GM19324 (cell line): ENCODE measurements at regions not wholly inside any gene's neighbourhood (a gene's known extent, or its start where the extent isn't known, plus 50 kb on each side); places are given as distances from the start of the nearest gene placed in this dataset.
"Not testable (repeated sequence)": the region's sequence is repeated elsewhere in the genome, so short reads cannot be mapped to it uniquely, and the experiment has no call there.

ENCODE experiments used
- ATAC-seq: cut with Tn5 transposase; IDR thresholded peaks from one replicate; pipeline ENCODE4 v1.9.1; 2021; ENCODE audit warnings: mild to moderate bottlenecking, moderate library complexity; ENCODE audit not compliant: unreplicated experiment, low FRiP score

GRCh38 chr6:34646714-34647113 lies 49.9 kb downstream of the ILRUN start:
- ATAC-seq: no peak

GRCh38 chr6:34645627-34646026 lies 50.9 kb downstream of the ILRUN start:
- ATAC-seq: no peak

- no peak for ATAC-seq
These were observed 51.9 kb downstream of the ILRUN start for GRCh38 chr6:34644716-34645115.

DNA sequence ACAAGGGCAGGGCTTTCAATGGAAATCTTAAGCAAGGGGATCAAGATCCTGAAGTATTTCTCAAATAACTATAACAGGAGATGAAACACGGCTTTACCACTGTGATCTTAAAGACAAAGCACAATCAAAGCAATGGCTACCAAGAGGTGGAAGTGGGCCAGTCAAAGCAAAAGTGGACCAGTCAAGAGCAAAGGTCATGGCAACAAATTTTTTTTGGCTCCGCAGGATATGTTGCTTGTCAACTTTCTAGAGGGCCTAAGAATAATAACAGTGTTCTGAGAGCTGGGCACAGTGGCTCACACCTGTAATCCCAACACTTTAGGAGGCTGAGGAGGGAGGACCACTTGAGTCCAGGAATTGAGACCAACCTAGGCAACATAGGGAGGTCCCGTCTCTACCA lies 54.1 kb downstream of the ILRUN start:
- no peak for ATAC-seq

GRCh38 chr6:34640074-34640849 lies 56.3 kb downstream of the ILRUN start:
- not testable (repeated sequence) for ATAC-seq

DNA sequence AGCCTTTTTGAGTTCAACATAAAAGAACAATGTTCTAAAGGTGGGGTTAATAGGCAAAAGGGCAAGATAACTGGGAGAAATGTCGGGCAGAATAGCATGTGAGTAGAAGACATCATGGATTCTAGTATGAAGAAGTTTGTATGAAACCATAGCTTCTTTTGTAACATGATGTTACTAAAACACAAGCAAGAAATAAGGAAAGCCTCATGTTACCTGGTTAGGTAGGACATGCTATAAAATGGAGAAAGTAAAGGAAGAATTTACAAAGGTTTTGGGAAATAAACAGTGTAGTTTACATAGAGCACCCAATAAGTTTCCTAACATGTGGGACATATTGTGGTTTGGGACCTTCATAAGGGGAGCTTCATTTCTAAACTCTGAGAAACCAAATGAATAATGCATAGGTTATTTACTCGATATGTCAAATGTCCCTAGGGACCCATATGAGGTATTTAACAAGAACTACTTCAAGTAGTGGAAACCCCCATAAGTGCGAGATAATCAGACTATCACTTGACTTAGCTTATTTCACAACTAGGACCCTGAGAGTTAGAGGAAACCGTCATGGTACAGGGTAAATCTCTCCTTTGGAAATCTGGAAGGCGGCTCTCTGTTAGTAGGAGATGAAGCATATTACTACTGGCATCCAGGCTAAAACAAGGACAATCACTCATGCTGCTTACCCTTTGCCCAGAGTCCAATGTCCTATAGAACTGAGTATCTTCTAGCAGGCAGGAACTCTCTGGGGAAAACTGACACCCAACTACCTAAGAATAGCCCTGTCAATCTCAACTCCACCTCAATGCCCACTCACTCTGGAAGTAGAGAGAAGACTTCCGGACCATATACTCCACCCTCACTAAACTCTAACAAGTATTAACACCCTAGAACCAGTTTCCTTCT lies 57.5 kb downstream of the ILRUN start:
- peak; percentile 69 for ATAC-seq

- no peak for ATAC-seq
These were observed 62.8 kb downstream of the ILRUN start for GRCh38 chr6:34633785-34634184.

DNA sequence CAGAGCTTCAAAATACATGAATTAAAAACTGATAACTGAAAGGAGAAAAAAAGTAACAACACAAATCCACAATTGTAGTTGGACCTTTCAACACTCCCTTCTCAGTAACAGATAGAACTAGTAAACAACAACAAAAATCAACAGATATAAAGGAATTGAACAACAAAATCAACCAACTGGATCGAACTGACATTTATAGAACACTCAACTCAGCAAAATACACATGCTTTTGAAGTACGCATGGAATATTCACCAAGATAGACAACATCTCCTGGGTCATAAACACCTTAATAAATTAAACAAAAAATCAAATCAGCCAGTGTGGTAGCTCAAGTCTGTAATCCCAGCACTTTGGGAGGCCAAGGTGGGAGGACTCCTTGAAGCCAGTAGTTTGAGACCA lies 63.3 kb downstream of the ILRUN start:
- ATAC-seq: no peak

DNA sequence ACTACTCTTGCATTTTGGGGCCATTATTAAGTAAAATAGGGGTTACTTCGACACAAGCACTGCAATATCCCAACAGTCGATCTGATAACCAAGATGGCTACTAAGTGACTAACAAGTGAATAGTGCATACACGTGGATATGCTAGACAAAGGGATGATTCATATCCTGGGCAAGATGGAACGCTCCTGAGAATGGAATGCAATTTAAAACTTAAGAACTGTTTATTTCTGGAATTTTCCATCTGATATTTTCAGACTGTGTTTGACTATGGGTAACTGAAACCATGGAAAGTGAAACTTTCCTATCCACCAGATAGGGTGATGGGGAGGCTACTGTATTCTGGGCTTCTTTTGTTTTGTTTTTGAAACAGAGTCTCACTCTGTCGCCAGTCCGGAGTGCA lies 66.5 kb downstream of the ILRUN start:
- no peak for ATAC-seq

DNA sequence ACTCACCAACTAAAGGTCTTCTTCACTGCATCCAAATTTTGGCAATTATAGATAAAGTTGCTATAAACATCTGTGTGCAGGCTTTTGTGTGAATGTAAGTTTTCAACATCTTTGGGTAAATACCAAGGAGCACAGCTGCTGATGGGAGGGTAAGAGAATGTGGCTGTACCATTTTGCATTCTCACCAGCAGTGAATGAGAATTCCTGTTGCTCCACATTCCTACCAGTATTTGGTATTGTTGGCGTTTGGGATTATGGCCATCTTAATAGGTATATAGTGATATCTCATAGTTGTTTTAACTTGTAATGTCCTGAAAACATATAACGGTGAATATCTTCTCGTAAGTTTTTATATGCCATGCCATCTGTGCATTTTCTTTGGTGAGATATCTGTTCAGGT lies 69.3 kb downstream of the ILRUN start:
- no peak for ATAC-seq

- no peak for ATAC-seq
These were observed 62.5 kb upstream of the SPDEF start for GRCh38 chr6:34618430-34619182.

GRCh38 chr6:34617231-34617630 lies 61.1 kb upstream of the SPDEF start:
- ATAC-seq: no peak

DNA sequence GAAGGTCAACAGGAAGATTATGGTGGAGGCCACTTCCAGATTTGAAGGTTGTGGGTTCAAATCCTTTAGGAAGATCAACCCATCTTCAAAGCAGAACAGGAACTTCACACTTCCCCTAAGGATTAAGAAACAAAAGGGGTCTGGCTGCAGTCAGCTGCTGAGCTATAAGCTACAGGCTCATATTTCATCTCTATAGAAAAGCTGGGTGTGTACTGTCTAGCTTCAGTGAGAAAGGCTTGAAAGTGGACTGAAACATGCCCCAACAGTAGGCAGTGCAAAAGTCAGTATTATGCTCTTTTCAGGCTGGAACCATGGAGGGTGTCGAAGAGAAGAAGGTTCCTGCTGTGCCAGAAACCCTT lies 60.1 kb upstream of the SPDEF start:
- ATAC-seq: no peak

- no peak for ATAC-seq
These were observed 59.6 kb upstream of the SPDEF start for GRCh38 chr6:34615574-34616226.

GRCh38 chr6:34610819-34611477 lies 54.8 kb upstream of the SPDEF start:
- ATAC-seq: no peak

DNA sequence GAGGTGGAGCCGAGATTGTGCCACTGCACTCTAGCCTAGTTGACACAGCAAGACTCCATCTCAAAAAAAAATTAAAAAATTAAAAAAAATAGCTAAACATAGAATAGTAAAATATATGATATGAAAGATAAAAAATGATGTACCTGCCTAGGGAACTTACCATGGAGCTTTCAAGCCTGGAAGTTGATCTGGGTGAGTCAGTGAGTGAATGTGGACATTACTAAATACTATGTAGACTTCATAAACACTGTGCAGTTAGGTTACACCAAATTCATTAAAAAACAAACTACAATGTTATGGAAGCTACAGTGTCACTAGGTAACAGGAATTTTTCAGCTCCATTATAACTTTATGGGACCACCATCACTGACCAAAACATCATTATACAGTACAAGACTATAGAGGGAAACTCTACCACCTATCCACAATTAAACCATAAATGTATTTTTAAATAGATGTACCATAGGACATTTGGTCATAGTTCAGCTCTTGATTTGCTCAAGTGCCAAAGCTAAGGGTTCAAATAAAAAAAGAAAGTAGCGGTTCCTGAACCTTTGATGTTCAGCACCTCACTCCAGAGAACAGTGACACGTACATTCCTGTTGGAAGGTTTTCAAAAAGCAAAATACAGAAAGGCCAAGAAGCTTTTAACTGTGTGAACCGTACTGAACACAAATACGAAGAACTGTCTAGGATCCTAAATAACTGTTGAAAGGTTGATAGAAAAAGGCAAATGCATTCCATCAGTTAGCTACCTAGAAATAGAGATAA lies 52.4 kb upstream of the SPDEF start:
- ATAC-seq: no peak

DNA sequence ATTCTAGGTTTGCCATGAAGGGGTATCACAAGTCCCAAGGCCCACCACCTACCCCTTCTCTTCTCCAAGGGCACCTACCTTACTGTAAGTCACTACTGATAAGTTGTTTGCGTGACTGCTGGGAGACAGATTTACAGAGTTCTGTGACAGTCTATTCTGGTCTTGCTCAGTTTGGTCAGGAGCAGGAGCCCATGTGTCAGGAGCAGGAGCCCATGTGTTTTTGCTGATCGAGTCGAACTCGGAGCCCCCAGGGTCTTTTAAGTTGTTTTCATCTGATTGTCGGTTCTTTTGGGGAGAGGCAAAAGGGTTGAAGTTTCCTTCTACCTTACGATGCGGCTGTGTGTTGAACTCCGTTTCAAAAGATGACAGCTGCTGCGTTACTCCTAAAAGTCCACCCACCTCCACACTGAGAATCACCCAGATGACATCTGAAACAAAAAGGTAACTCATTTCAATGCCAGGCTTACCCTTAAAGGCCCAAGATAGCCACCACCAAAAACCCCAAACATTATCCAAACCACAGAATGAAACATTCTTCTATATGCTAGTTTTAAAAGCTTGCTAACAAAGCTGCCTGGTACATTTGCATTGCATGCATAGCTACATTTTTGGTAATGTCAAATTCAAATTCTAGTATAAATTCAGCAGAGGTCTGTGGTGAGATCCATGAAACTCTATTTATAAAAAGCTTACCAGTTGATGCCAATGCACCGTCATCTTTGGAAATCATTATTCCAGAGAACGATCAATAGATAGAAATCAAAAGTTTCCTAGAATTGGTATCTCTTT lies 50.5 kb upstream of the SPDEF start:
- ATAC-seq: no peak
